GM18870 (cell line): ENCODE measurements at regions not wholly inside any gene's neighbourhood (a gene's known extent, or its start where the extent isn't known, plus 50 kb on each side); places are given as distances from the start of the nearest gene placed in this dataset.
A peak's percentile ranks its signal among the peaks of the same experiment; 100 is the strongest.

ENCODE experiments used
- ATAC-seq: cut with Tn5 transposase; IDR thresholded peaks from one replicate; pipeline ENCODE4 v1.9.1; 2021; ENCODE audit warnings: moderate library complexity; ENCODE audit not compliant: unreplicated experiment

DNA sequence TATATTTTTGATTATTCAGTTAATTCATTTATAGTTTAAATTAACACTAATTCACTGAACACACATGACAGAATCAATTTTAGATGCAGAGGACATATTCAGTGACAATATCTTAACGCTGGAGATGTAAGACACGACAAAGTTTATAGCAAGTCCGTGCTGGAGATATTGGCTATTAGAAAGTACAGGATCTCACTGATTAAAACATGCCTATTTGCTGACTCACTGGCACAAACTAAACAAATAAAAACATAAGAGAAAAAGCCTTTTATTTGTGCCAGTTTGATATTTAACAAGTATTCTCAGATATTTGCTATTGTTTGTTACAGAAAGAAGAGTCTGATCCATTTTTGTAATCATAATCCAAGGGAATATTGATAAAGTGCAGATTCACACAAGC is 1122.9 kb upstream of the B3GALT2 start:
- no peak for ATAC-seq

DNA sequence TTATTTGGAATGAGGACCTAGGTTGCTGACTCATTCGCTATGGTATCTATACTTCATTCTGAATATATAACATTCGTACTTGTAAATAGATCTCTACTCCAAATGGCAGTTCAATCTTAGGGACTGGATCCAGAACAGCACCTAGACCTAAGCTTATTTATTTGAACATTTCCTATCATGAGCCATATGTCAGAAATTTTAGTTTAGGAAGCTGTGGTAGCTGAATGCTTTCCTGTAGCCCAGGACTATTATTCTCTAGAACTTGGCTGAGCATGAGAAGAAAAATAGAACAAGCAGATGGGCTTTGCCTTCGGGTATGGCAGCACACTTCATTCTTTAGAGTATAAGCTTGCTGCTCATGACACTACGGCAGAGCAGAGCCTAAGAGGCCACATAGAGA is 1114.4 kb upstream of the B3GALT2 start:
- ATAC-seq: no peak

DNA sequence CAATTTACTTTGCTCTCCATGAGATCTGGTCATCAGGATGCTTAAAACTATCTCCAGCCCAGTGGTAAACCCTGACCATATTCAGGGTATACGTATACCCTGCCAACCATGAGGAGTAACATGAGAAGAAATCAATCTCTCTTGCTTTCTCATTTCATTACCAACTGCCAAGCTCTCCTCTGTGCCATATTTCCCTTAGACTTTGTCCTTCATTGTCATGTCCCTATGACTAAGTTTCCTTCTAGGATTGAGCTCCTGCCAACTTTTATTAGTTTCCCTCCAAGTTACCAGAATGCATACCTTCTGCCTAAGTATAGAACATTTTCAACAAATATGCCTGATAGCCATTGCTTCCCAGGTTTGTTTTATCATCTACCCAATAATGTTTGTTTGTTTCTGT is 1113.9 kb upstream of the B3GALT2 start:
- ATAC-seq: no peak

DNA sequence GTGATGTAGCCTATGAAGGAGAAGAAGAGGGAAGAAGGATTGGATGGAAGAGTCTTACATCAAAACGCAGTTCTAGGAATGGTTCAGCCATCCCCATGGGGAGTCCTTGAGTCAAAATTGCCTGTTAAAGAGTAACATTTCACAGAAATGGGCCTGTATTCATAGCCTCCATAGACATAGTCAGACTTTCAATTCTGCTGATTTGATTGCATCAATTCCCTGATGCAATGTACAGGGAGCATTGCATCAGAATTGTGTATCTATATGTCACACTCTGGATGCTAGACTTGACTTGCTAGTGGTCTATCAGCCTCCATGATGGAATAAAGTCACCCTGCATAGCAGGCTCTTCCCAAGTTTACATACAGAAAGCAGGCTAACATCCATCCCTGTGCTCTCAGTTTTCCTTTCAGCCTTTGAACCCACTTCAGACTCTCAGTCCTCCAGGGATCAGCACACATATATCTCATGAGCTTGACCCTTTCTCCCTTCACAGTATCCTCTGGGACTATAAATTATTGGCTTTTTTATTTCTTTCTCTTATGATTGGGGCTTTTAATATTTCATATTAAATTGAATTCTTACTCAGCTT is 1111.7 kb upstream of the B3GALT2 start:
- no peak for ATAC-seq

DNA sequence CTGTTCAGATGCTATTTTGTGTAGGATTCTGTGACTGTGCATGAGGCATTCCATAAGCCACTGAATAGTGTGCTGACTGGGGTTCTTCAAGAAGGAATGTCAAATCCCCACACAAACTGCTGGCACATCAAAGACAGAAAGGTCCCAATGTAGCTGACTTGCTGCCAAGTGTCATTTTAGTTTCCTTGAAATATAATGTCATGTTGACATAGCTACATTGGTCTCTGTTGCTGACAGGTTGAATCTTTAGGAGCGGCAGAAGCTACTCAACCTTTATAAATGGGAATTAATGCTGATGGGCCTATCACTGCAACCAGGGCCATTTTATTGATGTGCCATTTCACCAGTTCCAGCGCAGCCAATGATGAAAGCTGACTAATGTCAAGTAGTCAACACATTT is 1110.7 kb upstream of the B3GALT2 start:
- no peak for ATAC-seq

DNA sequence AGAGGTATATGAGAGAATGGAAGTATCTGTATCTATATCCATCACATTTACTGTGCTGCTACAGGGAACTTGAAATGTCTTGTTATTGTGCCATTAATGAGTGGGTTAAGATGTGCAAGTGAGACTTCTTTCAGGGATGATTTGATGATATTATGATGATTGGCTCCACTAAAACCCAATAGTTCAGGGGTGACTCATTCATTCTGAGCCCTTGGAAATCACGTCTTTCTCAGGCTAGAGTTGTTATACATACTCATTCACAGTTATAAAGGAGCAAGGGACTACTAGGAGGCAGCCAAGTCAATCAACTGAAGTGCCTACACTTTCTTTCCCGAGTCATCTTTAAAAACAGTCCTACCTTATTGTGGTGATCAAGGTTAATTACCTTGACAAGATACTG is 1109.8 kb upstream of the B3GALT2 start:
- no peak for ATAC-seq

DNA sequence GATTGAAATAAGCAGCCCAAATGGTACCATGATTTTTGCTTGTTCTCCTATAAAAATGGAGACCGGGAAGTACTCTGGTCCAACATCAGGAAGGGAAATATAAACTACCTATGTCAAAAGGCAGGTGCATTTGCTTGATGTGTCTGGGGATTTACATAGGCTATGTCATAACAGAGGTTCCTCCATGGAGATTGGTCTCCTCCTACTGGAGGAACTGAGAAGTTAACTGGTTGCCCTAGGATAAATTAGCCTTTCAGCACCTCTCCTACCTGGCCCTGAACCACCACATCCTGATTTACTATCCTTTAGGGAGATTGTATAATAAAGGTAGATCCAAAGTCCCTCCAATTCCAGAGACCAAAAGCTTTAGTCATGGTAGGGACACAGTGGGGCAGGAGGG is 1109.3 kb upstream of the B3GALT2 start:
- ATAC-seq: peak; percentile 94

DNA sequence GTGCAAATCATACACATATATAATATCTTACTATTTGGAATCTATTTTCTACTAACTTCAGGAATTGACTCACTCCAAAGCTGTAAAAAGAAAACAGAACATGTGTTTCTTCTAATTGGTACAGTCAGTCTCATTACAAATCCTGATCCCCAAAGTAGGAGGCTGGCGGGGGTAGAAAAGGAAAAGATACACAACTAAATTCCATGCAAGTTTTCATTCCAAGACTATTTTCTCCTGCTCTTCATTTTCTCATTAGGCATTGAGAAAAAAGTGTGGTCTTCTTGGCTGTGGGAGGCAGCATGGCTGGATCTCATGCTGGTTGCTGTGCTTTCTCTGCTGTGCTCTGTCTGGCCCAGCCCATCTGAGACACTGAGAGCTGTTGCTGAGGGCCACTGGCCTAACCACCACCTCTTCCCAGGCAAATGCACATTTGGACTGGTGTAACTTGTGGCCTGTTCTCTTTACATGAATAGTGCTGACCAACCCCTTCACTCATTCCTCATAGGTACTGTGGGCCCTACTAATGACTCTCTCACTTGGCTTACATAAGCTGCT is 1107.5 kb upstream of the B3GALT2 start:
- ATAC-seq: no peak

DNA sequence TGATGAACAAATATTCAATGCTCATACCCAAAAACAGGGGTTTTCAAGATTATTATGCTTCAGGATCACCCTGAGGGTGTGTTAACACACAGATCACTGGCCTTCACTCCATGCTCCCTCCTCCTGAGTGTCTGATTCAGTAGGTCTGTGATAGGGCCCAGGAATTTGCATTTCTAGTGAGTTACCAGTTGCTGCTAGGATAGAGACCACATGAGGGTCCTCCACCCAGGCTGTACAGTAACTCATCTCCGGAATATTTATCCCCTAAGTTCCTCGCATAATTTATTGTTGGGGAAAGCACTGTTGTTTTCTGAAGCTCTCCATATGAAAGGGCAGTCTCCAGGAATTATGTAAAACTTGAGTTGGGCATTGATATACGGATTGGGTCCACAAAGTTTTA is 1106.6 kb upstream of the B3GALT2 start:
- no peak for ATAC-seq

DNA sequence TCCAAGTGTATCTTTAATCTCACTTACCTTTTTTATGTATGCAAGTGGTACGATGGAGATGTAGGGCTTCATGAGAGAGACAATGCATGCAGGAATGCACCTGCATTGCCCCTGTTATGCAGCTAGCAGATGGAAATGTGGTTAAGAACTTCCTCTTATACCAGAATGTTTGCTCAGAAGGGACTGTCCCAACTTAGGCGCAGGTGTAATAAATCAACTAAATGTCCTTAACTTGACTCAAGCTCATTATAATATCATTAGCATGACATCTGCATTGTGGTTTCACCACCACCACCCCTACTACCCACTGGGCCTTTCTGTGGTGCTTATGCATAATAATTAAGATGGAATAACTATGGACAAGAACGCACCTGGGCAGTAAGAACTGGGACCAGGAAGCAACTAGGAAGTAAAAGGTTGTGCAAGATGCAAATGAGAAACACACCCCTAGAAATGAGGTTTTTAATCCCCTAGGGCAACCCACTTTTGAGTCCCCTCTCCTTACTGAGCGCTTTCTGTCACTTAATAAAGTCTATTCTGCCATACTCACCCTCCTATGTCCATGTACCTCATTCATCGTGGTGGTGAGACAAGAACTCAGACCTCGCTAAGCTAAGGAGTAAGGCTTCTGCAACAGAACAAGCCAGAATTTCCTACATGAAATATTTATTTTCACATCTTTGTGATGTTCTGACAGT is 1103.3 kb upstream of the B3GALT2 start:
- peak; percentile 97 for ATAC-seq

DNA sequence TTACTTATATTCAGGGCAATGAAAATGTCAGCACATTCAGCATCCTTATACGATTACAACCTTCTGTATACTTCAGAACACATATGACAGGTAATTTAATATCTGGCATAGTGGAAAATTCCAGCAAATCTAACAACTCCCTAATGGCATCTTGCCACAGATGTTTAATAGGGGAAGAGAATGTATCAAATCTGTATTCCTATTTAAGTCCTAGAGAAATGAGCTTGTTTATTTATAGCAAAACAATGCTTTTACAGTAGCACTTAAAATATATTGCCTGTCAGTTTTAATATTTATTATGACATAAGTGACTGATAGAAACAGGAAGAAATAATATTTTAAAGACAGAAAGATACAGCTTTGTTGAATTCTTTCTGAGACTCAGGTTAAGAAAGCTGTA is 1101.8 kb upstream of the B3GALT2 start:
- no peak for ATAC-seq

DNA sequence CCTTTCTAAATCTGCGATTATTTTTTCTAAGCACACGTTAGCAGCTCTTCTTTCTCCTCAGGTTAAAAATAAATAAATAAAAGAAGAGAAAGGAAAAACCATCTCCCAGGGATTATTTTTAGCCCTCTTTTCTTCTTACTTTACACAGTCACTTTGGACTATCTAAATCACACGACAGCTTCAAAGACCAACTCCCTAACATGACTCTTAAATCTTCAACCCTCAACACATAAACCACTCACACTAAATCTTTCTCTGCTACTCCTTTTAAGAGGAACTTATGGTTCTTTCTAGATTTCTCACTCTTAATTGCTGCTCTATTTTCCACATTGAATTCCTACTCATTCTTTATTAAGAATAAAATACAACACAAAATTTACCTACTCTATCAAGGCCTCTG is 1095.0 kb upstream of the B3GALT2 start:
- ATAC-seq: no peak

DNA sequence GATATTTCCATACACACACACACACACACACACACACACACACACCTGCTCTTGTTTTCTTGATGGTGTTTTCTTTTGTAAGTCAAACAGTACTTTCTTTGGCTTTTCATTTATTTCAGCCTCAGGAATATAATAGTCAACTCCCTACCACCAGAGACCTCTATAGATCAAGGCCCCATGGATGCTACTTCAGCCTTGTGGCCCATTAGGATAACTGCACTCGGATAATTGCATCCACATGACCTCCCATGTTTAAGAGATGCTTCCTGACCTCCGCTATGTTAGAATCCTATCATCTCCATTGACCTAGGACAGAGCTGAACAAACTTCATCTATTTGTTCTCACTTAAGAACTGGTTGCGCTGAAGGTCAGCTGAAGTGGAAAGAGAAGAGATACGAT is 1094.0 kb upstream of the B3GALT2 start:
- ATAC-seq: no peak

DNA sequence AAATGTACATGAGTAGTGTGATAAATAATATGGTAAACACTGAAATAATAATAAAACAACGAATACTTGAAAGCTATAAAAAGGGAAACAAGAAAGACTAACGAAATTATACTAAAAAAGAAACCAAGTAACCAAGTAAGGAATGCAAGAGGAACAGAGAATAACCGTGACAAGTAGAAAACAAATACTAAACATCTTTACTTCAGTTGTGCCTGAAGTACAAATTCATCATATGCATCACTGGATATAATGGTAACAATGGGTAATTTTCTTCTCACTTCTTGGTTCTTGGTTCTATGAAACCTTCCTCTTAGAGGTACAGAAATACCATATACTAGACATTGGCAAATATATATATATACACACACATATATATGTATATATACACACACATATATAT is 1093.6 kb upstream of the B3GALT2 start:
- ATAC-seq: peak; percentile 87

DNA sequence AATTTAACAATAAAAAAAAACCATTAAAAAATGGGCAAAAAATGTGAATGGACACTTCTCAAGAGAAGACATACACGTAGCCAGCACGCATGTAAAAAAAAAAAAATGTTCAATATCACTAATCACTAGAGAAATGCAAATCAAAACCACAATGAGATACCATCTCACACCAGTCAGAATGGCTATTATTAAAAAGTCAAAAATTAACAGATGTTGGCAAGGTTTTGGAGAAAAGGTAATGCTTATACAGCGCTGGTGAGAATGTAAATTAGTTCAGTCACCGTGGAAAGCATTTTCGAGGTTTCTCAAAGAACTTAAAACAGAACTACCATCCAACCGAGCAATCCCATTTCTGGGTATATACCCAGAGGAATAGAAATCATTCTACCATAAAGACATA is 1091.5 kb upstream of the B3GALT2 start:
- ATAC-seq: peak; percentile 48

DNA sequence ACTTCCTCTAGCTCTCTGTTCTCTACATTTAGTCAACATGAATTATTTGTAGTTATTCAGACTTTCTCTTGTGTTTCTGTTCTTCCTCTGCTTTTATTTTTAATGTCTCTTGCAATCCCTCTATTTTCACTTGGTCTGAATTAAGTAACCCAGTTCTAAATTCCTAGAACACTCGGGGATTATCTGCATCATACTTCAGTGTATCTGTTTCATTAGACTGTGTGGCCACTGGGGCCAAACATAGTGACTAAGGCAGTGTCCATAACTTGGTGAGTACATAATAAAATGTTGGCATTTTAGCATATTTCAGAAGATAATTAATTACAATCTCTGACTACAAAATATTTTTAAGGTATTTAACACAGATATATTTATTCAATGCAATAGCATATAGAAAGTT is 1087.2 kb upstream of the B3GALT2 start:
- no peak for ATAC-seq

DNA sequence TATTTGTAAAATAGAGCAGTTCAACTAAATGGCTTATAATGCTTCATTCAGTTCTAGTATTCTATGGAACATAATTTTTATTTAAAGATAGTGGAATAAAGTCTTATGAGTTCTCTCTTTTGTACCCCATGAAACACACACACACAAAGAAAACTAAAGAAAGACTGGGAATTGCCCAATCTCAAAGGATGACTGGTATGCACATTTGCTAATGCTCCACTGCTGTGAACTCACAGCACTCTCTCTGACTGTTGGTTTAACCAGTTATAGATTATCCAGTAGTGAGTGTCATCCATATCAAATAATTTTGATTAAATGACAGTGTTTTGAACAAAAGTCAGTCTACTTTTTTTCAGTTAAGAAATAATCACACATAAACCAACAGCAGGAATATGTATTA is 1082.4 kb upstream of the B3GALT2 start:
- ATAC-seq: no peak

DNA sequence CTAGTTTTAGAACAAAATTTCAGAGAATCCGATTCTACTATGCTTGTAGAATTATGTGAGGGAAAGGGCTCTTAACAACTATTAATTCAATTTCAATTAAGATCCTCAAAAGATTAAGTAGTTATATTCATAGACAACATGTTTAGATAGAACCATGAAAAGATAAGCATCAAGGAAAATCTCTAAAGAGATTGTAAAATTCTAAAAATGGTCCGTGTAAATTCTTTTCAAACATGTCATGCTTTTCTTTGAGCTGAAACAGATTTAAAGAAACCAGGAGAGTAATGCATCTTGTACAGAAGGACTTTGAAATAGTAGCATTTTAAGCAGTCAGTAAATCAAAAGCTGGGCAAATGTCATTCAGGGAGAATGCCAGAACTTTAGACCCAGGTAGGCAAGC is 1080.6 kb upstream of the B3GALT2 start:
- ATAC-seq: no peak

DNA sequence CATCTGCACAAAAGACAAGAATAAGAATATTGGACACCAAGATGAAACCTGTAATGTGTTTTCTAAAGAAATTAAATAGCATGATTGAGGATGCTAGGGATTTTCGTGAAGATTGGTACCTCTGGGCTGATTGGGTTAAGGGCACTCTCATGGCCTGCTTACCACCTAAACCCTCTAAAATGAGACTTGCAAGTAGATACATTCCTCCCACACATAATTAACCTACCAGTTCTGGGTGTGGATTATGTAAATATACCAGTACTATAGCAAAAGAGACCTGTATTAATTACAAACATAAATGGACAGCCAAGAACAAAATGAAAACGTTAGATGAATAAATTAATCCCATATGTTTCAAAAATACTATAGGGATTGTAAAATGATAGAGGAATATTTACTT is 1069.6 kb upstream of the B3GALT2 start:
- no peak for ATAC-seq

DNA sequence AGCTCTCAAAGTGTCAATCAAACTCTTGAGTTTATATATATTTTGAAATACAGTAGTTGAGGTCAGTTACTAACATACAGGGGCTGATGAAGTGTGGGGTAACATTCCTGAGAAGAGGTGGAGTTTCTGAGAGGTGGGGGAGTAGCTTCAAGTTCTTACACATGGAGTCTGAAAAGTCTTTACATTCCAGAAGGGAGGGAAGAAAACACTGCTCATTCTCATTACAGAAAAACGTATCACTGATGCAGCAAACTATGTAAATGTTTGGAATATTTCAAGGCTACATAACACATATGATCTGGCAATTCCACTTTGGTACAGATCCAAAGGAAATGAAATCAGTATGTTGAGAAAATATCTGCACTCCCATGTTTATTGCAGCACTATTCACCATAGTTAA is 1065.8 kb upstream of the B3GALT2 start:
- ATAC-seq: no peak

DNA sequence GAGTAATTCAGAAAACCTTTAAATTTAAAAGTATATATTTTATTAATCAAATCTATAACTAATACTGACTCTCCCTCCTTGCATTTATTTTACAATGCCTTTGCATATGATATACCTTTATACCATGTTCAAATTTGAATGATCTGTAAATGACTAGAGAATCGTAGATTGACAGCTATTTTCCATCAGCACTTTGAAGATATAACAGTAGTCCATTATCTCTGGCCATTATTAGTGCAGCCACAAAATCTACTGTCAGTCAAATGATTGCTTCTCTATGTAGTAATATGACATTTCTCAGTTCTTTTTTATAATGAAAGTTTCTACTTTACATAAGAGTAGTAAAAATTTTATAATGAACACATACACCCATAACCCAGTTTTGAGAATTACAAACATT is 1054.8 kb upstream of the B3GALT2 start:
- no peak for ATAC-seq

DNA sequence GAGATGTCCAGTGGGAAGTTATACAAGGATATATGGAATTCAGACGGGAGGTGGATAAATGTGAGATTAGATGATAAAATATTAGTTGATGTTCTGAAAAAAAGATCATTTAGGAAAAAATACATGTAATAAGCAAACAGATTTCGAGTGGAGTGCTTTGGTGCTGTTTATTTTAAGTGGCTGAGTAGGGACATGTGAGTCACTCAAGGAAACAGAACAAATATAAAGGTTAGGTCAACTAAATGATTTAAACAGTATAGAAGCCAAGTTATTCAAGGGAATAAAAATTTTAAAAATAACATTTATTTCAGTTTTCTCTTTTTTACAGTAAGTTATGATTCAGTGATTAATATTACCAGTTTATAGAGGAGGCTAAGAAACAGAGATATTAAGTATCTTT is 1046.7 kb upstream of the B3GALT2 start:
- no peak for ATAC-seq
